HG02588 (cell line): ENCODE measurements at regions not wholly inside any gene's neighbourhood (a gene's known extent, or its start where the extent isn't known, plus 50 kb on each side); places are given as distances from the start of the nearest gene placed in this dataset.
"Not testable (repeated sequence)": the region's sequence is repeated elsewhere in the genome, so short reads cannot be mapped to it uniquely, and the experiment has no call there.

Source experiments
- ATAC-seq: cut with Tn5 transposase; IDR thresholded peaks from one replicate; pipeline ENCODE4 v1.9.1; 2021; ENCODE audit warnings: mild to moderate bottlenecking, moderate library complexity; ENCODE audit not compliant: unreplicated experiment

DNA sequence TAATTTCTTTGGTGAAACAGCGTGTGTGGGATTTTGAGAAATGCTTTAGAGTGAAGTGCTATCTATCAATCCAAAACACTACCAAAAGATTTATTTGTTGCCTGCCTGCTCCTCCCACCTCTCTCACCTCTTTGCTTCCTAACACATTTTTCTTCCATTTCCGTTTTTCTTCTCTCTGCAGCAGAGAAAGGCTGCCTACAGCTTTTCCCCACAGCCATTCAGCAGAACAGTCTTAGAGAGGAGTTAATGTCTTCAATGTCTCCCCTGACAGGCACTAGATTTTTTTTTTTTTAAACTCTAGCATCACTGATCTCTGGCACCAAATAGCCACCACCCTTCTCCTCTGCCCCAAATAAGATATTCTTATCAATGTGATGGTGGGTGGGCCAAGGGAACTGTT lies 327.8 kb upstream of the MAN1A1 start:
- no peak for ATAC-seq

DNA sequence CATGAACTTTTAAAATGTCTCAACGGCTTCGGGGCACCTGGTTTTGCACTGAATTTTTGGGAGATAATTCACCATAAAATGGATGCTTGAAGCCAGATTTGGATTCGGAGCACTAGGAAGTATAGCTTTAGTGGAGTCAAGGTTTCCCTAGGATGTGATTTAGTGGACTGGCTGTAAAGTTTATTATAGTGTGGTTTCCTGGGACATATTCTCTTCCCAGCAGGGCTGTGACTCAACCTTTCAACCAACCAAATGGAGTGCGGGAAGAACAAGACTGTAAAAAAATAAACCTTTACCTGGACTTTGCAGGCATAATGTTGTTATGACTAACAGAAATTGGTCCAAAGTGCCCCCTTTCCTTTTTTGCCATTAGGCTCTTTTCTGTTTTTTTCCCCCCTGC lies 327.4 kb upstream of the MAN1A1 start:
- ATAC-seq = no peak

DNA sequence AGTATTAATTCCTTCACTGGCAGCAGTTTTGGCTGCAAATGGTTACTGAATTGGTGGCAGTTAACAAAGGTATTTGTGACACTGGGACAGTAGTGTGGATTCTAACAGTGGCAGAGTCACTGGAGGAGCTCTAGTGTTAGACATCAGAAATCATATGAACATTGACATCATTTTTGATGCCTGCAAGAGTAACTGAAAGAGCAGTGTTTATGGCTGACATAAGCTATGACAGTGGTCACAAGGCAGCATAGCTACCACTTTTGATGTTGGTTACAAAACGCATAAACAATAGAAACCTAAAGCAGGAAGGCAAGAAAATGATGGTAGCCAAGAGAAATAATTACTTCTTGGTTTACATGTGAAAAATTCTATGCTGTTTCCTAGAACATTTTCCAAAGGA lies 326.7 kb upstream of the MAN1A1 start:
- no peak for ATAC-seq

DNA sequence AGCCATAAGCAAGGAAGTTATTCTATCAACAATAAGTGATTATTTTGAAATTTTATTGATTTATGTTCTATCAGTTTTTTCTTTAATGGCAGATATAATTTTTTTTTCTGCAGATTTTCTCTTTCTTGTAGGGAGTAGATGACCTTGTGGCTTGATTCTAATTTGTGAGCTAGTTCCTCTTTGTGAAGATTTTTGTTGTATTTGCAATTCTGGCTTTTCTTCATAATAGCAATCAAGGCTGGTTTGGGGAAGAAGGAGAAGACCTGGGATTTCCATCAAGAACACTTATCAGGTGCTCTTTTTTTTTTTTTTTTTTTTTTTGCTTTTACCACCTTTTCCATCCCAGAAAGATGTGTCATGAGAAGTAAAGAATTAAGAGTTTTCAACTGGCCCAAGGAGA lies 324.2 kb upstream of the MAN1A1 start:
- no peak for ATAC-seq

DNA sequence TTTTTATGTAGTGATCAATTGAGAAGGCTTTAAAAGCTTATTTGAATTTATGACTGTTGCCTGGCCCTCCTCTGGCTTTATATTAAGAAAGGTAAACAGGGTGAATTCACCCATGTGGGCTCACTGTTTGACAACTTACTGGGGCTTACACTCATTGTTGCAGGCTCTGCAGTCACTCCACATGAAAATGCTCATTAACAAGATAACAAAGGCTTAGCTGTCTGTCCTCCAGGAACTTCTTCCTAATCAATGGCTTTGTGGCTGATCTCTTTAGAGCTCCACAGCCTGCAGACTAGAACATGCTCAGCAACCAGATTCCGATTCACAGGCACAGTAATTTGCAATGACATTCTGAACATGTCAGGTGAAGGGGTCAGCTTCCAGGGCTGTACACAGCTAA lies 323.2 kb upstream of the MAN1A1 start:
- ATAC-seq = no peak

DNA sequence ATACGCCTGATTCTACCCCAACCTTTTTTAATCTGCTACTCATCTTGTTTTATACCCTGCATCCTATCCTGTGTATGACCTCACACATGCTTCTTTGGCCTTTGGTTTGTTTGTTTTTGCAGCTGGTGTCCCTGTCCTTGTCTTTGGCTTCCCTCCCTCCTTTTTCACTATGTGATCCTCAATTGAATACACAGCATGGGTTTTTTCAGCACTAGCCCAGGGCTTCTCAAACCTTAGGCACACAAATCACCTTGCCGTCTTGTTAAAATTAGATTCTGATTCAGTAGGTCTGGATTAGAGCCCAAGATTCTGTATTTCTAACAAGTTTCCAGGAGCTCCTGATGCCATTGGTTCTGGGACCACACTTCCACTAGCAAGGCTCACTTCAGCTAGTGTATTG lies 321.5 kb upstream of the MAN1A1 start:
- ATAC-seq = no peak

DNA sequence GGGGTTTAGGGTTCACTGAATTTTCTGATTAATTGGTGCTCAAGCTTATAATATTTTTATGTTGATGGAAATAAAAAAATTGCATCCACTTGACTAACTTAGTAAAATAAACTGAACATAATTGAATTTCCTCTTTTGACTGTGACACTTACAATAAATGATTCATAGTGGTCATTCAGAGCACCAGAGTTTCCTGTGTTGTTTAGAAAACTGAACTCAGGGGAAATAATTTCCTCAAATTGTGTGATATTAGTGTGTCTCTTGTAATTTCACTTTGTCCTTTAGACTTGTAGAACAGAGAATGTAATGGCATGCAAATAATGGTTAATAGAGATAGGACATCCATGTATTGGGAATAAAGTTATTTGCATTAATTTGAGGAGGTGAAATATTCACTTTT lies 319.7 kb upstream of the MAN1A1 start:
- ATAC-seq = no peak

DNA sequence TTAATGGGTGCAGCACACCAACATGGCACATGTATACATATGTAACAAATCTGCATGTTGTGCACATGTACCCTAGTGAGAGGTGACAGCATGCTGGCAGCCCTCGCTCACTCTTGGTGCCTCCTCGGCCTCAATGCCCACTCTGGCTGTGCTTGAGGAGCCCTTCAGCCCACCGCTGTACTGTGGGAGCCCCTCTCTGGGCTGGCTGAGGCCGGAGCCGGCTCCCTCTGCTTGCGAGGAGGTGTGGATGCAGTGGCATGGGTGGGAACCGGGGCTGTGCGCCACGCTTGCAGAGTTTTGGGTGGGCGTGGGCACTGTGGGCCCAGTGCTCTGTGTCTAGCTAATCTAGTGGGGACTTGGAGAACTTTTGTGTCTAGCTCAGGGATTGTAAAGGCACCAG lies 315.9 kb upstream of the MAN1A1 start:
- not testable (repeated sequence) for ATAC-seq

DNA sequence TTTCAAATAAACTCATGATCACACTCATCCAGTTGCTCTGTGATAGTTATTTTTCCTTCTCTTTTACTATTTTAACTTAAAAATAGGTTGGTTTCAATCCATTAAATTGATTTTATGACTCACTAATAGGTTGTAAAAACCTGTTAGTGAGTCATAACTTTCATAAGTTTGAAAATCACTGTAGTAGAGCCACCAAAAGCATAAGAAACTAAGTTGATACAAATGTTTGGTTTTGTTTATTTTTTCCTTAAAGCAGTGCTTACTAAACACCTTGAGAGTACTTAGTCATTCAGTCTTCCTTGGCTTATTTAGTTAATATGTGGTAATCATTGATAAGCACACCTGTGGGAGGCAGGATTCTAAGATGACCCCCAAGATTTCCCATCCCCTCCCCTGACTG lies 312.1 kb upstream of the MAN1A1 start:
- ATAC-seq = no peak

DNA sequence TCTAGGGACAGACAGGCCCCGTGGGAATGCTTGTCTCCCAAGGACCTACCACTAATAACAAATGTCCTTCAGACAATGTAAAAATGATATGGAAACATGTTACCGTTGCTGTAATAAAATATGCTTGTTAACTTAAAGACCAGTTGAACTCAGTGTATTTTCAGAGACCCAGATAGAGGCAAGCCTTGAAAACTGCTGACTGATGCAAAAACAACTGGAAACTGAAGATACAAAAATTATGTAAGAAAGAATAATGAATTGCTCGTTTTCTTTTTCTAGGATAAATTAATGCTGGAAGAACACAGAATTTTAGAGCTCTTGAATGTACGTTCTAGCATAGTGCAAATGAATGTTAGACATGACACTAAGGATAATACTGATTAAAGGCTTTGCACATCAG lies 311.5 kb upstream of the MAN1A1 start:
- no peak for ATAC-seq

DNA sequence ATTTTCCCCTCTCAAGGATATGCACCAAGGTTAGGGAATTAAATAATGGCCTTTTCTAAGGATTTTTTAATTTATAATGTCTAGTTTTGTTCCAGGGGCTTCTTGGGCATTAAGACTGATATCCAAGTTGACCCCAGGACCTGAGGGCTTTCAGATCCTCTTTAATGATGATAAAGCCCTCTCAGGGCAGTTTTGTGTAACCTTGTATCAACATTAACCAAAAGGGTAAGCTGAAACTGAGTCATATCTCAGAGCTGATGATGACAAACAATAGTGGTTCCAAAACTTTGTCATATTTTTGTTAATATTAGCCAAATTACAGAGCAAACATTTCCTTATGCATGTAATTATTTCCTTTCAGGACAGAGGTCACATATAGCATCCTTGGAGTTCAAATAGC lies 309.4 kb upstream of the MAN1A1 start:
- no peak for ATAC-seq

DNA sequence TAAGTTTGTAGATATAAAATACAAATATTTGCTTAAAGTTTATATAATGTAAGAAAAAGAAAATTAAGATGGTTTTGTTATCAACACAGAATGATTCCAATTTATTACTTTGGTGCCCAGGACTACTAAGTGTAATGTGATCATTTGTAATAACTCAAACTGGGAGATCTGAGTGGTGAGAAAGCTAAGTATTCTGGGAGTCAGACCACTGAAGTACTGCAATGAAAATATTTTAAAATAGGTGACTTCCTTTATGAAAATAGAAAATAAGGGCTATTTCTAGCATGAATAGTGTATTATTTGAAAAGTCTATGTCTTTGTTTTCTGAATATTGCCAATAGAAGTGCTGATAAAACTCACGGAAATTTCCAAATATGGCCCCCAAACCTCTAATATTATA lies 305.6 kb upstream of the MAN1A1 start:
- no peak for ATAC-seq

DNA sequence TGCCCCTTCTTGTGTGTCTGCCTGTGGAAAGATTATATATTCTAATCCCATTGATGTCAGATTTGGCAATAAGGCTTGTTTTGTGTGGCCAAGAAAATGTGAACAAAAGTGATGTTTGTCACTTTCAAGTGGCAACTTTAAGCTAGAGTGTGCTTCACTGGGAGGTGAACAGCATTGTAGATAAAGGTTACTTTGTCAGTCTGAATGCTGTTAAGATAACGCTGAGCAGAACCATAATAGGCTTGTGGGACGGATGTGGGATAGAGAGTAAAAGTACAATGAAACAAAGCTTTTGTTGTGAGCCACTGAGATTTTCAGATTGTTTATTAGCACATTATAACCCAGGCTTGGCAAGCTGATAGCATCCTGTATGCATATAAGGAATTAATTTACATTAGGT lies 303.8 kb upstream of the MAN1A1 start:
- no peak for ATAC-seq

DNA sequence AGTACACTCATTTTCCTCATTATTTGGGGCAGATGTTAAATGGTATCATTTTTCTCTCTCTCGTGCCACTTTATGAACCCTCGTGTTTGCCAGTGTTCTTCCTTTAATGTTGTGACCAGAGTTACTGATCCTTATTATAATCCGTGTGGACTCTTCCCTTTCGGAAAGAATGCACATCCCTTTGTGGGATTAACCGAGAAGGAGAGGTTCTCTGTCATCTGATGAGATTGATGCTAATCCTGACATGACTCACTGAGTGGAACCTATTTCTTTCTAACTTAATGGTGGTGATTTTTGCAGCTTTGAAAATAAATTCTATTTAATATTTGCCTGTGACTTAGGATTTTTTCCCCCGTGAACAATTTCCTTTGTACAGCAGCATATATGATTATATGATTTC lies 300.0 kb upstream of the MAN1A1 start:
- no peak for ATAC-seq

DNA sequence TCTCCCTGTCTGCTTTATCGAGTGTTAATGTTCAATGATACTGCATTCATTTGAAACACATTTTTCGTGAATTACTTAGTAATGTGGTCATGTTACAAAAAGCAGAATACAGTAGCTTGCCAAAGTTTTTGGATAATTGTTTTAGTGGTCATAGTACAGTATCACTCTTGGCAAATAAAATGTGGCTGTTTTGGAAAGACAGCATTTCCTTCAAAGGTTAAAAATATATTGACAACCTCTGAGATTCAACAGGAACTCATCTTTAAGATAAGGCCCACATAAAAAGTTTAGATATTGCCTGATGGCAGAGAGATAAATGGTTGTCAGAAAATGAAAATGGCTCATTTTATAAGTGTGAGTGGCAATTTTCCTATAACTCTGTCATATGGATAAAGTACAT lies 297.7 kb upstream of the MAN1A1 start:
- ATAC-seq = no peak

DNA sequence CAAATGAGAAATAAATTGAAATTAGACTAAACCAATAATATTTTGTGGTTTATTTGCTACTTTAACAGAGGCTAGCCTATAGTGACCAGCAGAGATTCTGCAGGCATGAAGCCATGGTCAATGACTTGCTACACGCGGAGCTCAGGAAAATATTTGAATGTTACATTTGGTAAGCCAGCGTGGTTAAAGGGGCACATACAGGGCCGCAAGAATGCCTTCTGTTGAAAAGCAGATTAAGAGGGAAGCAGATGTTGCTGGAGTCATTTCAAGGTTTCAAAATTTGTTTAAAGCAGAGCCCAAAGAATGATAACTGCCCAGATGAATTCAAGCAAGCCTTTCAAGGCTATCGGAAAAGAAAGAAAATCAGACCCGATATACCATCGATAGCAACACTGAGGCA lies 294.3 kb upstream of the MAN1A1 start:
- no peak for ATAC-seq

DNA sequence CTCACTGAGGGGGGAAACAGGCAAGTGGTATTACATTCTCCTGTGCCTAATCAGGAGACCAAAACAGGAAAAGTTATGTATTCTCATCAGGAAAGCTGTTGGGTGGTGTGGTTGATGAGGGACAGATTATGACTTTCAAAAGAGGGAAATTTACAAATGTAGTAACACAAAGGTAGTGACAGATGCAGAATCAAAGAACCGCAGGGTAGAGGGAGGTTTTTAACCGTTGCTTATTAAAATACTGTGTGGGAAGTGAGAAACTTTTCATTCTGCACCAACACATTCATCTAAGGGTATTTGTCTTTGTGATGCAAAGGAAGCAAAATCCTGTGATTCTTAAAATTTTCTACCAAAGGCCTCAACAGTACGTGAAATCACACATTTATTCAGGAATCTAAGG lies 288.2 kb upstream of the MAN1A1 start:
- no peak for ATAC-seq

DNA sequence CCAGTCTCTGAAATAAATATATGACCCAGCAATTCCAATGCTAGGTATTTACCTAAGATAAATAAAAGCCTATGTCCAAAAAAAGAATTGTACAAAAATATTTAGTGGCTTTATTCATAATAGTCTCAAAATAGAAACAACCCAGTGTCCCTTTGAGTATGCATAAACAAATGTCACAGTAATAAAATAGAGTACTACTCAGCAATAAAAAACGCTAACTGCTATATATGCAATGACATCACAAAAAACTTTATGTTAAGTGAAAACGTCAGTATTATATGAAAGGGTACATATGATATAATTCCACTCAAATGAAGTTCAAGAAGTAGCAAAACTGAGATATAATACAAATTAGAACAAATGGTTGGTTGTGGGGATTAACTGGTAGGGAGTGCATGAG lies 286.5 kb upstream of the MAN1A1 start:
- no peak for ATAC-seq

DNA sequence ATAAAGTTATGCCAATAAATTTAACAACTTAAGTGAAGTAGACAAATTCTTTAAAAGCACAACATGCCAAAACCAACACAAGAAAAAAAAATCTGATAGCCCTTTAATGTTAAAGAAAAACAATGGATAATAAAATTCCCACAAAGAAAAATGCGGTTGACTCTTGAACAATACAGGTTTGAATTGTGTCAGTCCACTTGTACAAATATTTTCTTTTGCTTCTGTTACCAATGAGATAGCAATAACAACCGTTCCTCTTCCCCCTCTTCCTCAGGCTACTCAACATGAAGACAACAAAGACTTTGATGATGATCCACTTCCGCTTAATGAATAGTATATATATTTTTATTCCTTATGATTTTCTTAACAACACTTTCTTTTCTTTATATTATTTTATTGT lies 283.9 kb upstream of the MAN1A1 start:
- ATAC-seq = no peak

DNA sequence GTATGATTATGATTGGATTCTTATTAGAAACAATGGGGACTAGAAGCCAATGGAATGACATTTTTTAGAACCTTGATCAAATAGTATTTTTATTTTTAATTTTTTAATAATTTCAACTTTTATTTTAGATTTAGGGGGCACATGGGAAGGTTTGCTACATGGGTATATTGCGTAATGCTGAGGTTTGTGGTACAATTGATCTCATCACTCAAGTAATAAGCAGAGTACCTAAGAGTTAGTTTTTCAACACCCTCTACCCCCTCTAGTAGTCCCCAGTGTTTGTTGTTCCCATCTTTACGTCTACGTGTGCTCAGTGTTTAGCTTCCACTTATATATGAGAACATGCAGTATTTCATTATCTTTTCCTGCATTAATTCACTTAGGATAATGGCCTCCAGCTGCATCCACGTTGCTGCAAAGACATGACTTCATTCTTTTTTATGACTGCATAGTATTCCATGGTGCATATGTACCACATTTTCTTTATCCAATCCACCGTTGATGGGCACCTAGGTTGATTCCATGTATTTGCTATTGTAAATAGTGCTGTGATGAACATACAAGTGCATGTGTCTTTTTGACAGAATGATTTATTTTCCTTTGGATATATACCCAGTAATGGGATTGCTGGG lies 281.1 kb upstream of the MAN1A1 start:
- ATAC-seq = no peak

DNA sequence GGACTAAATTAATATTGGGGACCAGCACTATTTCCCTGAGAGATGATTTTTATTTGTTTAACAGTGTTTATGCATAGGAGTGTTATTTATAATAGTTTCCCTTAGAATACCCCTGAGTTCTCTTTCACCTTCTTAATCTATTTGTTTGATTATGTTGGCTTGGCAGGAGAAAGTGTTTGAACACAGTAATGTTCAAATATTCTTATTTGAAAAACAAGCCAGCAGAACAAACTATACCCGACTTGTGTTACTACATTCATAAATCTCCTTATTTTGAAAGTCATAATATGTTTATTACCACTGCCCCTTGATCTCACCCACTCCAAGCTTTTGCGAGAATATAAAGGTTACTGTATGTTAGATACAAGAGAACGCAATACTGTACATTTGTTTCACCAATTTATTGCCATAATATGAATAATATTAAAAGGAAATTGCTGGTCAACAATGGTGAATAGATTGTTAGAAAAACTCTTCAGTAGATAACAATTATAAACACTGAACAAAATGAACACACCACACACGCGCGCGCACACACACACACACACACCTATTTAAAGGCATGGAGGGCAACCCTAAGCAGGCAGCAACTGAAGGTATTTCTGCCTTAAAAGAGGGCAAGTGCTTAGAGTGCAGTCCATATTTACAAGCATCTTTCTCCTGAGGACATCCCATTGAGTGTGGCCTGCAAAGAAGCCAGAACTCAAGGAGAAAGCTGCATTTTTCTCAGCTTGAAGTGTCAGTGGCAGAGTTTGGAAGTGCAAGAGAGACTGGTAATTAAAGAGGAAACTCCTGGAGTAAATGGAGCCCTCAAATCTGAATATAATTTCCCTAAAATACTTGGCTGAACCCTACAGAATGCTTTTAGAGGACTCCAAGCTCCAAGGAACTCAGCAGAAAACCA lies 279.4 kb upstream of the MAN1A1 start:
- ATAC-seq = no peak

DNA sequence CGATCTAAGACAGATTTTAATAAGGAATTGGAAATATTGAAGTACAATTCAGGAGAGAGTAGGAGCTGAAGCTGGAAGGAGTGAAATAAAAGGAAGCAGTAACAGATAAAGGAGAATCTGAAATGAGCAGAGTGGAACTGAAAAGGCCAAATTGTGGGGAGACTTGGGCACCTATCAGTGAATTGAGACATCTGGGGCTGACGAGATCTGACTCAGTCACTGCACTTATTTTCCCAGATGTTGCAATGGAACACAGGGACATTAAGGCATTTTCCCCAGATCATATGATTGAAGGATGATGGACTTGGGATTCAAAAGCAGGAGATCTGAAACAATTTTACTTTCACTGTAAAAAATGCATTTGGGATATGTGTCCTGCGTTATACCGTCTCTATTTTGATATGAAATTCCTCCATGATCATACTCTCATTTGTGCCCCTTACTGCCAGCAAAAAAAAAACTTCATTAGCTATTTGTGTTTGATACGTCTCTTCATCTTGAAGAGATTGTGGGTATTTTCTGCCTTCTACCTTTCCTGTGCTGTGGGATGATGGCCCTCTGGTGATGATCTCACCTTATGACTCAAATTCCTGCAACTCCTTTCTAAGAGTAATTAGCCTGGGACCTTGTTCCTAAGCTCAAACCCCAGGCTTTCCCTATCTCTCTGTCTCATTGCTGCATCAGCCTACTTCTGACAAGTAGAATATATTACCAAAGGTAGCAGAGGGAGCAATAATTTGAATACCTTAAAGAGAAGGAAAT lies 278.5 kb upstream of the MAN1A1 start:
- no peak for ATAC-seq
